C4-2B (cell line): ENCODE measurements at regions not wholly inside any gene's neighbourhood (a gene's known extent, or its start where the extent isn't known, plus 50 kb on each side); places are given as distances from the start of the nearest gene placed in this dataset.

Experiments
- ZFX ChIP-seq: fragments of 450-650 bp; IDR thresholded peaks from 2 replicates; pipeline ENCODE4 v1.6.1; 2017
- TF ChIP-seq, protein P1 (sequence below): fragments of 450-650 bp; conservative IDR thresholded peaks from 2 replicates; pipeline ENCODE4 v1.5.1; 2017; ENCODE audit warnings: mild to moderate bottlenecking

DNA sequence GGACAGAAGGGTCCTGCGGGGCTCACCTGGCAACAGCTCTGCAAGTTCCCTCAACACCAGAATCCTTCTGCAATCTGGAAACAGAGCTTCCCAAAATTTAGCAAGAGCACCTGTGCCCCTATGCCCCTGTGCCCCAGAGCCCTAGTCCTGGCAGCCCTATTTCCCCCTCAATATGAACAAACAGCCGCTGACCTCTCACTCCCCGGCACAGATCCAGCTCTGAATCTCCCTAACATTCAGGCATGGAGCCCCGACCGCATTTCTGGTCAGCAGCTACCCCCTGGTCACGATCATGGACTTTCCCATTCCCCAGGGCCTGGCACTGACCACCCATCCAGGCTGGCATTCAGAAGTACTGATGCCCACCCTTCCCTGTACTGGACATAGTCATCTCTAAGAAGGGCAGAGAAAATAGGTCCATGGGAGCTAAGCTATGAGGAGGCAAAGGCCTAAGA lies 110.8 kb upstream of the SMURF2 start:
- TF ChIP-seq, protein P1, sequence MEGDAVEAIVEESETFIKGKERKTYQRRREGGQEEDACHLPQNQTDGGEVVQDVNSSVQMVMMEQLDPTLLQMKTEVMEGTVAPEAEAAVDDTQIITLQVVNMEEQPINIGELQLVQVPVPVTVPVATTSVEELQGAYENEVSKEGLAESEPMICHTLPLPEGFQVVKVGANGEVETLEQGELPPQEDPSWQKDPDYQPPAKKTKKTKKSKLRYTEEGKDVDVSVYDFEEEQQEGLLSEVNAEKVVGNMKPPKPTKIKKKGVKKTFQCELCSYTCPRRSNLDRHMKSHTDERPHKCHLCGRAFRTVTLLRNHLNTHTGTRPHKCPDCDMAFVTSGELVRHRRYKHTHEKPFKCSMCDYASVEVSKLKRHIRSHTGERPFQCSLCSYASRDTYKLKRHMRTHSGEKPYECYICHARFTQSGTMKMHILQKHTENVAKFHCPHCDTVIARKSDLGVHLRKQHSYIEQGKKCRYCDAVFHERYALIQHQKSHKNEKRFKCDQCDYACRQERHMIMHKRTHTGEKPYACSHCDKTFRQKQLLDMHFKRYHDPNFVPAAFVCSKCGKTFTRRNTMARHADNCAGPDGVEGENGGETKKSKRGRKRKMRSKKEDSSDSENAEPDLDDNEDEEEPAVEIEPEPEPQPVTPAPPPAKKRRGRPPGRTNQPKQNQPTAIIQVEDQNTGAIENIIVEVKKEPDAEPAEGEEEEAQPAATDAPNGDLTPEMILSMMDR = no peak
- TF ChIP-seq ZFX = no peak
